ENCODE measurements at regions not wholly inside any gene's neighbourhood (a gene's known extent, or its start where the extent isn't known, plus 50 kb on each side); places are given as distances from the start of the nearest gene placed in this dataset.

GRCh38 chr5:112643339-112643971 is 94.2 kb upstream of the APC start (continued):
- TF ChIP-seq ZNF462 (CRISPR knock-in tag; IDR thresholded peaks at IDR 0.05): no peak
- TF ChIP-seq, protein P1, sequence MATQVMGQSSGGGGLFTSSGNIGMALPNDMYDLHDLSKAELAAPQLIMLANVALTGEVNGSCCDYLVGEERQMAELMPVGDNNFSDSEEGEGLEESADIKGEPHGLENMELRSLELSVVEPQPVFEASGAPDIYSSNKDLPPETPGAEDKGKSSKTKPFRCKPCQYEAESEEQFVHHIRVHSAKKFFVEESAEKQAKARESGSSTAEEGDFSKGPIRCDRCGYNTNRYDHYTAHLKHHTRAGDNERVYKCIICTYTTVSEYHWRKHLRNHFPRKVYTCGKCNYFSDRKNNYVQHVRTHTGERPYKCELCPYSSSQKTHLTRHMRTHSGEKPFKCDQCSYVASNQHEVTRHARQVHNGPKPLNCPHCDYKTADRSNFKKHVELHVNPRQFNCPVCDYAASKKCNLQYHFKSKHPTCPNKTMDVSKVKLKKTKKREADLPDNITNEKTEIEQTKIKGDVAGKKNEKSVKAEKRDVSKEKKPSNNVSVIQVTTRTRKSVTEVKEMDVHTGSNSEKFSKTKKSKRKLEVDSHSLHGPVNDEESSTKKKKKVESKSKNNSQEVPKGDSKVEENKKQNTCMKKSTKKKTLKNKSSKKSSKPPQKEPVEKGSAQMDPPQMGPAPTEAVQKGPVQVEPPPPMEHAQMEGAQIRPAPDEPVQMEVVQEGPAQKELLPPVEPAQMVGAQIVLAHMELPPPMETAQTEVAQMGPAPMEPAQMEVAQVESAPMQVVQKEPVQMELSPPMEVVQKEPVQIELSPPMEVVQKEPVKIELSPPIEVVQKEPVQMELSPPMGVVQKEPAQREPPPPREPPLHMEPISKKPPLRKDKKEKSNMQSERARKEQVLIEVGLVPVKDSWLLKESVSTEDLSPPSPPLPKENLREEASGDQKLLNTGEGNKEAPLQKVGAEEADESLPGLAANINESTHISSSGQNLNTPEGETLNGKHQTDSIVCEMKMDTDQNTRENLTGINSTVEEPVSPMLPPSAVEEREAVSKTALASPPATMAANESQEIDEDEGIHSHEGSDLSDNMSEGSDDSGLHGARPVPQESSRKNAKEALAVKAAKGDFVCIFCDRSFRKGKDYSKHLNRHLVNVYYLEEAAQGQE (IDR thresholded peaks at IDR 0.05; ENCODE audit: unreplicated experiment): no peak

DNA sequence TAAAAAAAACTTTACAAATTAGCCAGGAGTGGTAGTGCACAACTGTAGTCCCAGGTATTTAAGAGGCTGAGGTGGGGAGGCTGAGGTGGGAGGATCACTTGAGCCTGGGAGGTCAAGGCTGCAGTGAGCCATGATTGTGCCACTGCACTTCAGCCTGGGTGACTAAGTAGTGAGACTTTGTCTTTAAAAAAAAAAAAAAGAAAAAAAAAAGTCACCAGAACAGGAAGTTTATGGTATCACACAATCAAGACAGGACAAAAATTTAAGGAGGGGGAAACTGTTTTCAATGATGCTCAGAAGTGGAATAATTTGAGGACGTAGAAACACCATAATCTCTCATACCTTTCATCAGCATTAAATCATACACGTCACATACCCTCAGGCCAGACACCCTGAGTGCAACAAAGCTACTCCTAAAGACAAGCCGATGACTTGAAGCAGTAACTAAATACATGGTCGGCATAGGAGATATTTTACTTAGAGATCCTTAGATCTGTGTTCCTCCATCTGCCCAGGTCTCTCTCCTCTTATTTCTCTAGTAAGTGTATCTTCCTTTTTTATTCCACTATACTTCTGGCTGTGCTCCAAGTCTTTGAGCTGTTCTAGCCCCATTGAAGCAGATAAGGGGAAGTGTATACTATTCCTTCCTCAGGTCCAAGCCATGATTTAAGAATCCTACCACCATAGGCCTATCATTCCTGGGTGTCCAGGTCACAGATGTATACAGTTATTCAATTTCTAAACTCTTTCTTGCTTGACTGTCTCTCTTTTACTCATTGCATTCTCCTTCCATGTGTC is 91.3 kb upstream of the APC start:
- Mint-ChIP-seq H3K27me3 (ENCODE audit: insufficient read depth, low read depth, poor library complexity) (peaks cover 4% of the 10 kb centered on the region), H3K27ac (no peak overlapping the region; the same call in 1 of the 2 replicates), H3K36me3 (ENCODE audit: low read depth) (no peaks in the 10 kb centered on the region), H3K4me1 (peaks cover 7% of the 10 kb centered on the region), H3K4me3 (no peak overlapping the region), H3K9me3 (no peaks in the 10 kb centered on the region)
- no peaks in the 10 kb centered on the region for H3F3A ChIP-seq (replicated peaks; ENCODE audit: low read depth)
- H3K4me1 ChIP-seq (ENCODE audit: insufficient read depth): no peaks in the 10 kb centered on the region
- no peak overlapping the region for H3K4me2 ChIP-seq
- no peak overlapping the region for H3K4me3 ChIP-seq
- H3K9me2 ChIP-seq (ENCODE audit: insufficient read depth): no peaks in the 10 kb centered on the region
- no peaks in the 10 kb centered on the region for H3K79me2 ChIP-seq (replicated peaks; ENCODE audit: insufficient read depth)
- no peaks in the 10 kb centered on the region for H4K20me1 ChIP-seq (replicated peaks; ENCODE audit: insufficient read depth)
- no peak overlapping the region for H3K27ac ChIP-seq (ENCODE audit: low read depth)
- ATAC-seq (no peak), DNase-seq (ENCODE audit: low spot score) (no peak)
- H3K27me3 ChIP-seq (ENCODE audit: insufficient read depth): no peaks in the 10 kb centered on the region
- H3K36me3 ChIP-seq (ENCODE audit: insufficient read depth): no peaks in the 10 kb centered on the region
- no peak overlapping the region for H2AFZ ChIP-seq
- TF ChIP-seq EZH2phosphoT487 (IDR thresholded peaks at IDR 0.05; ENCODE audit: unreplicated experiment) (no peak), NANOG (IDR thresholded peaks at IDR 0.05; ENCODE audit: borderline replicate concordance) (no peak), CREB1 (CRISPR knock-in tag; IDR thresholded peaks at IDR 0.05; ENCODE audit: low read depth) (no peak), ZNF331 (CRISPR knock-in tag; IDR thresholded peaks at IDR 0.05; ENCODE audit: low read depth) (no peak), POLR2AphosphoS5 (IDR thresholded peaks at IDR 0.05; ENCODE audit: low read depth) (no peak)
- TF ChIP-seq, protein P2, sequence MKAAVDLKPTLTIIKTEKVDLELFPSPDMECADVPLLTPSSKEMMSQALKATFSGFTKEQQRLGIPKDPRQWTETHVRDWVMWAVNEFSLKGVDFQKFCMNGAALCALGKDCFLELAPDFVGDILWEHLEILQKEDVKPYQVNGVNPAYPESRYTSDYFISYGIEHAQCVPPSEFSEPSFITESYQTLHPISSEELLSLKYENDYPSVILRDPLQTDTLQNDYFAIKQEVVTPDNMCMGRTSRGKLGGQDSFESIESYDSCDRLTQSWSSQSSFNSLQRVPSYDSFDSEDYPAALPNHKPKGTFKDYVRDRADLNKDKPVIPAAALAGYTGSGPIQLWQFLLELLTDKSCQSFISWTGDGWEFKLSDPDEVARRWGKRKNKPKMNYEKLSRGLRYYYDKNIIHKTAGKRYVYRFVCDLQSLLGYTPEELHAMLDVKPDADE (IDR thresholded peaks at IDR 0.05): no peak
- TF ChIP-seq, protein P3, sequence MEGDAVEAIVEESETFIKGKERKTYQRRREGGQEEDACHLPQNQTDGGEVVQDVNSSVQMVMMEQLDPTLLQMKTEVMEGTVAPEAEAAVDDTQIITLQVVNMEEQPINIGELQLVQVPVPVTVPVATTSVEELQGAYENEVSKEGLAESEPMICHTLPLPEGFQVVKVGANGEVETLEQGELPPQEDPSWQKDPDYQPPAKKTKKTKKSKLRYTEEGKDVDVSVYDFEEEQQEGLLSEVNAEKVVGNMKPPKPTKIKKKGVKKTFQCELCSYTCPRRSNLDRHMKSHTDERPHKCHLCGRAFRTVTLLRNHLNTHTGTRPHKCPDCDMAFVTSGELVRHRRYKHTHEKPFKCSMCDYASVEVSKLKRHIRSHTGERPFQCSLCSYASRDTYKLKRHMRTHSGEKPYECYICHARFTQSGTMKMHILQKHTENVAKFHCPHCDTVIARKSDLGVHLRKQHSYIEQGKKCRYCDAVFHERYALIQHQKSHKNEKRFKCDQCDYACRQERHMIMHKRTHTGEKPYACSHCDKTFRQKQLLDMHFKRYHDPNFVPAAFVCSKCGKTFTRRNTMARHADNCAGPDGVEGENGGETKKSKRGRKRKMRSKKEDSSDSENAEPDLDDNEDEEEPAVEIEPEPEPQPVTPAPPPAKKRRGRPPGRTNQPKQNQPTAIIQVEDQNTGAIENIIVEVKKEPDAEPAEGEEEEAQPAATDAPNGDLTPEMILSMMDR (conservative IDR thresholded peaks at IDR 0.05; ENCODE audit: low read depth in 2 of 2): no peak

Data from GM23338 (cell line).